GM21576 (cell line): ENCODE measurements at regions not wholly inside any gene's neighbourhood (a gene's known extent, or its start where the extent isn't known, plus 50 kb on each side); places are given as distances from the start of the nearest gene placed in this dataset.

Experiments used
- ATAC-seq: cut with Tn5 transposase; IDR thresholded peaks from one replicate; pipeline ENCODE4 v1.9.1; 2021; ENCODE audit warnings: mild to moderate bottlenecking, moderate library complexity; ENCODE audit not compliant: unreplicated experiment

GRCh38 chr2:128549094-128549493 is 230.4 kb upstream of the HS6ST1 start:
- ATAC-seq, result no peak

DNA sequence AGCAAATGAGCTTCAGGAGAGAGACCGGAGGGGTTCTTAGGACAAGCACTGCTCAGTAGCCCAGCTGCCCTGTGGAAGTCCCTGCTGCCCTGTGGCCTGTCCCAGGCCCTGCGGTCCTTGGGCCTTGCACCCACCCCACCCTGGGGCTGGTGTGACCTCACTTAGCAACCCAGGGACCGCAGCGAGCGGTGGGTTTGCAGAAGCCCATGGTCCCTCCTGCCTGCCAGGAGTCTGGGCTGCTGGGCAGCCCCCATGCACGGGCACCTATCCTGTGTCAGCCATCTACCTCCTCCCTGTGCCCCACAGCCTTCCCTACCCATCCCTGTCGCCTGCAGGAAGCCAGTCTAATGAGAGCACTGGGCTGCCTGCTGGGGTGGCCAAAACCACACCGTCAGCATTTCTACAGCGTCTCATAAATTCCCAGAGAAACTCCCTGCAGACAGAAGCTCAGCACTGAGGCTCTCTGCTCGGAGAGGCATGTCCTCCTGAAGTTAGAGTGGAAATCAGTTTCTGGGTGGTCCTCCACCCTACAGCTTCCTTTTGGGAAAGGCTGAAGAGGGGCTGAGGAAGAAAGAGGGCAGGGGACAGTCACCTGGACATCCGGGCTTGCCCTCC is 231.1 kb upstream of the HS6ST1 start:
- ATAC-seq, result no peak

DNA sequence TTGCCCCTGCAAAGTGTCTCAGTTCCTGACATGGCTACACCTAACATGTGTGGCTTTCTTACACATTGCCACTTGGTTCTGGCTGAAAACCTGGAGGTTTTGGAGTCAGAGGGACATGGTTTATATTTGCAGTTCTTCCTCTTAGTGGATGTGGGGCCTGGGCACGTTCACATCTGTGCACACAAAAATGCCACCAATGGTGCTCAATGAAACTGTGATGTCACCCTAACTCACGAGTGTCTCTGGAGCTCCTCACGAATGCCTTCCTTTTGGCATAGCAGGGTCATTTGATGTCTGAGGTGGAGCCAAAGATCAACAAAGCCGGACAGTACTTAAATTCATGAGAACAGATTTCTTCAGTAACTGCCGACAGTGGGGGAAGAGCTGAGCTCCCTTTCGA is 231.7 kb upstream of the HS6ST1 start:
- no peak for ATAC-seq

GRCh38 chr2:128550801-128551416 is 232.2 kb upstream of the HS6ST1 start:
- no peak for ATAC-seq

GRCh38 chr2:128551435-128551834 is 232.8 kb upstream of the HS6ST1 start:
- no peak for ATAC-seq

DNA sequence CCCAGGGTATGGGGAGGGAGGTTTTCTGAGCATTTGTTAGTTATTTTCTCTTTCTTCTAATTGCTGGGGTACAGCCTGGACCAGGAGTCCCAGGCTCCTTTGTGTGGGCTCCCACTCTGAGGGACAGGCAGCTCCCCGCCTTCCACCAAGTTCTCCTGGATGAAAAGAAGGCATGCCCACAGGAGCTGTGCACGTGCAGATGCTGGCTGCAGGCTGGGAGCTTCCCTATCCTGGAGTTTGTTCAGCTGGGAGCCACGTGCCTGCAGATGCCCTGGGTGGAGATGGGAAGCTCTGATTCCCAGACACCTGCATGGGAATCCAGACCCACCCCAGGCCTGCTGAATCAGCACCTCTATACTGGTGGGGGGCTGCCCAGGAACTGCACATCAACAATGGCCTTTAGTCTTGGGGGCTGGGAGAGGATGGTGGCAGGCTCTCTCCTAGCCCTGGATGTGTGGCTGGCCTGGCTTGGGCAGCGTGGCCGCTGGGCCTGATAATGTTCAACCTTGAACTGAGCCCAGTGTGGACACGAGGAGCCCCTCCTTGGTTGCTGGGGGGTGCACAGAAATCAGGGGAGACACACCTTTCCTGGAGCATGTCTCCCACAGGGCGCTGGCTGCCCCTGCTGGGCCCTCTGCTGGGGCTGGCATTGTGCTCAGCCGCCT is 233.6 kb upstream of the HS6ST1 start:
- no peak for ATAC-seq

- ATAC-seq, result no peak
These were observed 234.3 kb upstream of the HS6ST1 start for GRCh38 chr2:128552806-128553551.

- ATAC-seq, result no peak
These were observed 235.6 kb upstream of the HS6ST1 start for GRCh38 chr2:128554151-128554769.

DNA sequence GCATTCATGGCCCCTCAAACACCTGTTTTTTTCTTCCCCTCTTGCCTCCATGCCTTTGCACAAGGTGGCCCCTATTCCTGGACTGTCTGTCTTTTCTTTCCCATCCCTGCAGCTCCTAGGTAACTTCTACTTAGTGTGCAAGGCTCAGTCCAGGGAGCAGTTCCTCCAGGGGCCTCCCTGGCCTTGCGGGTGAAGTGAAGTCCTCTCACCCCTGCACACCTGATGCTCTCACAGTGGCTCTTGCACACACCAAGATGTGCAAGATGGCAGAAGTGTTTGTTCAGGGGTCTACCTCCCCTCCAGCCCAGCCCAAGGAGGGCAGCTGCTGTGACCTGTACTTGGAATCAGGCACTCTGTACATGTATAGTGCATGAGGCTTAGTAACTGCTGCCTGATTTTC is 236.8 kb upstream of the HS6ST1 start:
- ATAC-seq, result no peak

DNA sequence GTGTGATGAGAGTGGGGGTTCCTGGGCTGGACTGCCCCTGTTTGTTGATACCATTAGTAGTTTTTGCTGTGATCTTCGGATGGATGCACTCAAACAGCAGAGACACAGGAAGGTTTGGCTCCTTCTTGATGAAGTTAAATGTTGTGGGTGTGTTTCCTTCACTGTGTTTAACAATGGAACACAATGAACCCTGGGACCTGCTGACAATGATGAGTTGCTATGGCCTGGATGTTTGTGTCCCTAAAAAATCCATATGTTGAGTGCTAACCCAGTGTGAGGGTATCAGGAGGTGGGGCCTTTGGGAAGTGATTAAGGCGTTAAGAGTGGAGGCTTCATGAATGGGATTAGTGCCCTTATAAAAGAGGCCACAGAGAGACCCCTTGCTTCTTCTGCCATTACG is 237.4 kb upstream of the HS6ST1 start:
- ATAC-seq, result no peak

- ATAC-seq, result no peak
These were observed 238.0 kb upstream of the HS6ST1 start for GRCh38 chr2:128556633-128557032.

- ATAC-seq, result no peak
These were observed 238.4 kb upstream of the HS6ST1 start for GRCh38 chr2:128557069-128557468.

- no peak for ATAC-seq
These were observed 239.2 kb upstream of the HS6ST1 start for GRCh38 chr2:128557831-128558241.

DNA sequence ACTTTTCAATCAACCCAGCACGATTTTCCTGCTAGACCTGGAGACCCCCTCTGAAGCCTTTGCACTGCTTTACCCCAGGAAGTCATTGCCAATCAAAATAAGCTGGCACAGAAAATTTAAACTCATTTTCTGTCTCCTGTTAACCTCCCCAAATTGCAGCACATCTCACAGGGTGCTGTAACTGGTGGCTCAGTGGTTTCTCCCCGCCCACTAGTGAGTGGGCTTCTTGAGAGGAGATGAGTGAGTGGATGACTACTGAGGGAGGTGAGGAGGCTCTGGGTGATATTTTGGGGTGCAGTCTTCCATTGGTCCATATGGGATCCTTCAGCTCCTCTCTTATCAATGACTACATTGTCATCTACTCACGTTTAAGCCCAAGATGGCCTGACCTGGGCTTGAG is 239.8 kb upstream of the HS6ST1 start:
- ATAC-seq, result no peak

DNA sequence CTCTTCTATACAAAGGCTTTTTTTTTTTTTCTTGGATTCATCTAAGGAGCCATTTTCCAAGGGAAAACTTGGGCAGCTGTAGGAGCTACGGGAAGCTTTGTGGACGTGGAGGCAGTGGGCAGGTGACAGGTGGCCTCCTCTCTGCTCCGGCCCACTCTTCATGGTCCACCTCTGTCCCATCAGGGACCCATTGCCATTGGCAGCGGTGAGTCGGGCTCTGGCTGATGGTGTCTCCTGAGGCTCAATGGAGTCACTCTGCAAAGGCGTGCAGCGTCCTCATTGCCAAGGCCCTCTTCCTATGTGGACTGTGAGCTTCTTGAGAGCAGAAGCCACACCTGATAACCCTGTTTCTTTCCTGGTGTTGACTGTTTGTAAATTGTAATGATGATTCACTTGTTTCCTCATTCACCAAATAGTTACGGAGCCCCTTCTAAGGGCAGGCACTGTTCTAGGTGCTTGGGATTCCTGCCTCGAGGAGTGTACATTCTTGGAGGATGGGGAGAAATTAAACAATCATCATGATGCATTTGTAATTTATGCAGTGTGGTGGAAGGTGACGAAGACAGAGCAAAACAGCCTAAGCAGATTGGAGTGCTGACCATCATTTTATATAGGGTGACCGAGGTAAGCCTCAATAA is 240.3 kb upstream of the HS6ST1 start:
- ATAC-seq, result no peak

DNA sequence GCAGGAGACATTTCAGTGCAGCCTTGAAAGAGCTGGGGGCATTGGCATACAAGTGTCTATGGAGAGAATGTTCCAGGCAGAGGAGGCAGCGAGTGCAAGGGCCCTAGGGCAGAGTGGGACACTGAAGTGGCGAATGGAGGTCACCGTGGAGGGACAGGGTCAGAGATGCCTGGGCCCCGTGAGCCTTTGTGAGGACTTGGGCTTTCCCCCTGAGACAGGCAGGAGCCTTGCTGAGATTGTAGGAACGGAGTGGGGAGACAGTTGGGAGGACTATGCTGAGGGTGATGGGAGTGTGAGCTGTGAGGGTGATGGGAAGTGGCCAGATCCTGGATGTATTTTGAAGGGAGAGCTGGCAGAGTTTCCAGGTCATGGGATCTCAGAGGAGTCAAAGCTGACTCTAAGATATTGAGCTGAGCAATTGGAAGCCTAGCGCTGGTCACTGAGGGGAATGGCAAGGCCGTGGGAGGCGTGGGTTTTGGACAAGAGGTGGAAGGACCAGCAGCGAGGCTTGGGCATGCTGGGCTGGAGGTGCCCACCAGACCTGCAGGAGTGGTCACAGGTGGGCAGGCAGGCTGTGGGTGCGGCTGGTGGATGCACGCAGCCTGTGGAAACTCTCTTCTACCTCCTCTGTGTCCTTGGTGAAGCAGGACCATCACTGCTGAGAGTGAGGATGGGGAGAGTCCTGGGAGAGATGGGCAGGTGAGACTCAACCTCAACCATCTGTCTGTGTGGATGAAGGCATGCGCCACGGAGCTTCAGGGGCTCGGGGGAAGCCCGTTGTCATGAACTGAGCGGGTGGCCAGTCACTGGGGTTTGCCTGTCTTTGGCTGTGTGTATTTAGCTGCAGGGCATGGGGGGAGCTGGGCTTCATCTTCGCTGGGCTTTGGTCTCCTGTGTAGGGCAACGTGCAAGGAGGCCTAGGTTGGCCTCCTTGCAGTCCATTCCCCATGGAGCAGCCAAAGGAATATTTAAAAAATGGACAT is 241.2 kb upstream of the HS6ST1 start:
- no peak for ATAC-seq

DNA sequence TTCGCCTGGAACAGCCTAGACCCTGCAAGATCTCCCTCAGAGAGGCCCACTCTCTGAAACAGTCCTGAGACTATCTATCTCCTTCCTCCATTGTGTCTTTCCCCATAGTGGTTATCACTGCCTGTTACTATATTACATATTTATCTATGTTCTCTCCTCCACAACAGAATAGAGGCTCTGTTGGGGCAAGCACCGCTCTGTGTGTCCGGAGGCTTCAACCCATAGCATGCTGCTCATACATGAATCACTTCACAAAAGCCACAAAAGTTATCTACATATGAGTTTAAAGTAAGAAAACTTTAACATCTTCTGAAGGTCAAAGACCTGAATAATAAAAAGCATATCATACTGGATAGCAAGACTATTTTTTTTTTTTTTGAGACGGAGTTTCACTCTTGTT is 242.1 kb upstream of the HS6ST1 start:
- ATAC-seq, result no peak

- no peak for ATAC-seq
These were observed 244.0 kb upstream of the HS6ST1 start for GRCh38 chr2:128562471-128563347.

GRCh38 chr2:128563348-128563687 is 244.7 kb upstream of the HS6ST1 start:
- no peak for ATAC-seq
